Activated CD4-positive, alpha-beta memory T cell treated with anti-CD3 and anti-CD28 coated beads, Interleukin-2, amount 10 ng/mL, durations not matched to agents 7 days and 5 days (primary cell): ENCODE measurements at regions not wholly inside any gene's neighbourhood (a gene's known extent, or its start where the extent isn't known, plus 50 kb on each side); places are given as distances from the start of the nearest gene placed in this dataset.

ENCODE experiments used
- CTCF ChIA-PET: fragments of 350-600 bp; sonication (Branson Sonifier 250); formaldehyde crosslinking; loops from one replicate; lab custom pipeline; 2021; ENCODE audit warnings: antibody characterized with exemption, inconsistent platforms; lab: Charles Lee
- POLR2A ChIA-PET: fragments of 350-600 bp; sonication (Branson Sonifier 250); formaldehyde crosslinking; loops from one replicate; lab custom pipeline; 2021; ENCODE audit warnings: antibody characterized with exemption; lab: Charles Lee
- DNase-seq: peaks from one replicate; pipeline ENCODE4 v3.0.0-alpha.2; 2020
- H3K27ac Mint-ChIP-seq: one replicate; pipeline ENCODE4 v1.8.0; 2021; ENCODE audit warnings: mild to moderate bottlenecking, mixed read lengths
- H3K27me3 Mint-ChIP-seq: one replicate; pipeline ENCODE4 v1.8.0; 2021; ENCODE audit warnings: mixed read lengths
- H3K36me3 Mint-ChIP-seq: one replicate; pipeline ENCODE4 v1.8.0; 2021; ENCODE audit warnings: low read depth, mixed read lengths
- H3K4me1 Mint-ChIP-seq: one replicate; pipeline ENCODE4 v1.8.0; 2021; ENCODE audit warnings: mixed read lengths
- H3K4me3 Mint-ChIP-seq: one replicate; pipeline ENCODE4 v1.8.0; 2021; ENCODE audit warnings: mild to moderate bottlenecking, mixed read lengths
- H3K9me3 Mint-ChIP-seq: one replicate; pipeline ENCODE4 v1.8.0; 2021; ENCODE audit warnings: mixed read lengths

- Mint-ChIP-seq H3K9me3 (no peaks in the 10 kb centered on the region), H3K4me3 (no peak overlapping the region), H3K36me3 (no peaks in the 10 kb centered on the region), H3K27me3 (peaks cover 14% of the 10 kb centered on the region), H3K27ac (no peak overlapping the region), H3K4me1 (no peaks in the 10 kb centered on the region)
- DNase-seq: no peak
- CTCF ChIA-PET: no interaction called here
- POLR2A ChIA-PET: no interaction called here
Measured at GRCh38 chr1:22385537-22385936, 66.1 kb upstream of the ZBTB40 start.

DNA sequence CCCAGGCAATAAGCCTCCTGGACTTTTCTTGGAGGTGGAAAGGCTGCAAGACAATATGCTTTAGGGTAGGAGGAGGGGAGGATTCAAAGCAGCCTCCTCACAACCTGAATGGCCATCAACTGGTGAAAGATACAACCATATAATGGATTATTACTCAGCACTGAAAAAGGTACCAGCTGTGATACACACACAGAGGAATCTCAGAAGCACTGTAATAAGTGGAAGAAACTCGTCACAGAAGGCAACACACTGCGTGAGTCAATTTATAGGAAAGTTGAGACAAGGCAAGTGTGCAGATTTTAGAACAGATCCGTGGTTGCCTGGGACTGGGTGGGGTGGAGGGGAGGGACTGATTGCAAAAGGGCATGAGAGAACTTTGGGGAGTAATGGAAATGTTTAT lies 64.9 kb upstream of the ZBTB40 start:
- no peaks in the 10 kb centered on the region for H3K36me3 Mint-ChIP-seq
- H3K4me3 Mint-ChIP-seq: no peak overlapping the region
- POLR2A ChIA-PET: no interaction called here
- CTCF ChIA-PET: no interaction called here
- H3K27me3 Mint-ChIP-seq: peaks cover 14% of the 10 kb centered on the region
- H3K27ac Mint-ChIP-seq: no peak overlapping the region
- no peaks in the 10 kb centered on the region for H3K4me1 Mint-ChIP-seq
- no peaks in the 10 kb centered on the region for H3K9me3 Mint-ChIP-seq
- DNase-seq: no peak

- Mint-ChIP-seq H3K27ac (no peak overlapping the region), H3K4me3 (no peak overlapping the region), H3K9me3 (no peaks in the 10 kb centered on the region), H3K4me1 (no peaks in the 10 kb centered on the region), H3K27me3 (peaks cover 16% of the 10 kb centered on the region), H3K36me3 (no peaks in the 10 kb centered on the region)
- no peak for DNase-seq
- ChIA-PET POLR2A (no interaction called here), CTCF (no interaction called here)
Measured at GRCh38 chr1:22387919-22388580, 63.6 kb upstream of the ZBTB40 start.

DNA sequence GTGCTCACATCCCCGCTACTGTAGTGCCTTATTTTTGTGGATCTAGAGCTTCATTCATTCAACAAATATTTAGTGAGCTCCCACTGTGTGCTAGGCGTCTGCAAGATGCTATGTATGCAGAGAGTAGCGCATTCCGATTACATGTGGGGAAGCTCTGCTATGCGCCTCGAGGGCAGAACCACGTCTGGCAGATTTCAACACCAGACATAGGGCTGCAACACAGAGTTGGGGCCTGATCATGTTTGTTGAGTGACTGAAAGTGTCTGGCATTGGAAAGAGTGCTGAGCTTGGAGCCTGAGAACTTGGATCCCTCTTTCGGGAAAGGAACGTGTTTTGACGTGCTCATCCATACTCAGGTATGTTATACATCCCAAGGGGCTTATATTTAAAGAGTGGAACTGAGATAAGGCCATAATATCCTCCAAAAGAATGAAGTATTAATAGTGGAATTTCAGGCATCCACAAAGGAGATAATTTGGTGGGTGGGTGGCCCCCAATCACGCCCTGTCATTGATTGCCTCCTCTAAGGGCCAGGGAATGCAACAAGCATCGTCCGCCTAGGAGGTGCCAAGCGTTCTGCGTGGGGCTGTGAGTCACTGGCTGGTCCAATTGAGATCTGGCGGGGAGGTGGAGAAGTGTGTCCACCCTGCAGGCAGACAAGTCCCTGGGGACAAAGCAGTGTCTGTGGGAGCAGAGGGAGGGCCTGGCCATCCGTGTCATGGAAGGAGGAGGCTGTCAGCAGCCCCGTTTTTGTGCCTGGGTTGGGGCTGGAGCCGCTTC lies 62.8 kb upstream of the ZBTB40 start:
- CTCF ChIA-PET: no interaction called here

DNA sequence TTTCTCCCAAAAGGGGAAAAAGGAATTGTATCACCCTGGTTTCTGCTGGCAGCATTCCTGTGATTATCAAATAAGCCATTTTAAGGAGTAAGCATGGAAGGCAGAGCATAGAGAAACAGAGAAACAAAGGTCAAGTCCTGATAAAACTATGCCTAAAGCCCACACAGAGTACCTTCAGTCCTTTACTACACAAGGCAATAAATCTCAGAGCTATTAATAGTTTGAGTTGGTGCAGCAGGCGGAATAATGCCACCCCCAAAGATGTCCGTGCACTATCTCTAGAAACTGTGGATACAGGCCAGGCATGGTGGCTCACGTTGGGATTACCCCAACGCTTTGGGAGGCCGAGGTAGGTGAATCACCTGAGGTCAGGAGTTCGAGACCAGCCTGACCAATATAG lies 58.1 kb upstream of the ZBTB40 start:
- ChIA-PET POLR2A (no interaction called here), CTCF (no interaction called here)
- H3K27ac Mint-ChIP-seq: no peak overlapping the region
- peaks cover 47% of the 10 kb centered on the region for H3K27me3 Mint-ChIP-seq
- no peak overlapping the region for H3K4me3 Mint-ChIP-seq
- no peaks in the 10 kb centered on the region for H3K9me3 Mint-ChIP-seq
- H3K4me1 Mint-ChIP-seq: peaks cover 2% of the 10 kb centered on the region
- DNase-seq: no peak
- H3K36me3 Mint-ChIP-seq: no peaks in the 10 kb centered on the region

More for the DNA sequence above, 62.8 kb upstream of the ZBTB40 start:
- no peaks in the 10 kb centered on the region for H3K4me1 Mint-ChIP-seq
- DNase-seq: no peak
- POLR2A ChIA-PET: no interaction called here
- no peaks in the 10 kb centered on the region for H3K9me3 Mint-ChIP-seq
- H3K27ac Mint-ChIP-seq: no peak overlapping the region
- H3K4me3 Mint-ChIP-seq: no peak overlapping the region
- H3K27me3 Mint-ChIP-seq: peaks cover 22% of the 10 kb centered on the region
- H3K36me3 Mint-ChIP-seq: no peaks in the 10 kb centered on the region

- H3K27ac Mint-ChIP-seq: no peak overlapping the region
- no peak for DNase-seq
- no peaks in the 10 kb centered on the region for H3K36me3 Mint-ChIP-seq
- ChIA-PET POLR2A (no interaction called here), CTCF (interaction anchor here (1.3 to 1.6 kb wide), 2 partner anchors 18 to 293 kb away, joined by 5 to 6 read pairs; no protein-coding TSS in a partner anchor)
- H3K4me1 Mint-ChIP-seq: peaks cover 8% of the 10 kb centered on the region
- H3K4me3 Mint-ChIP-seq: no peak overlapping the region
- peaks cover 70% of the 10 kb centered on the region for H3K27me3 Mint-ChIP-seq
- H3K9me3 Mint-ChIP-seq: no peaks in the 10 kb centered on the region
Measured at GRCh38 chr1:22398656-22399420, 52.8 kb upstream of the ZBTB40 start.

- Mint-ChIP-seq H3K4me1 (peaks cover 8% of the 10 kb centered on the region), H3K27me3 (peaks cover 75% of the 10 kb centered on the region), H3K27ac (no peak overlapping the region), H3K9me3 (no peaks in the 10 kb centered on the region), H3K4me3 (no peak overlapping the region), H3K36me3 (no peaks in the 10 kb centered on the region)
- ChIA-PET CTCF (interaction anchor here (1.3 to 1.6 kb wide), 2 partner anchors 17 to 294 kb away, joined by 5 to 6 read pairs; no protein-coding TSS in a partner anchor), POLR2A (no interaction called here)
- DNase-seq: no peak
Measured at GRCh38 chr1:22399421-22400091, 52.1 kb upstream of the ZBTB40 start.
